ENCODE measurements at regions not wholly inside any gene's neighbourhood (a gene's known extent, or its start where the extent isn't known, plus 50 kb on each side); places are given as distances from the start of the nearest gene placed in this dataset.
"Not testable (repeated sequence)": the region's sequence is repeated elsewhere in the genome, so short reads cannot be mapped to it uniquely, and the experiment has no call there.

- DNase-seq = no peak
These were observed 494.6 kb upstream of the KLF6 start for GRCh38 chr10:4279655-4280054.

- no peak for DNase-seq
These were observed 493.2 kb upstream of the KLF6 start for GRCh38 chr10:4278186-4278585.

GRCh38 chr10:4276151-4276550 is 491.1 kb upstream of the KLF6 start:
- DNase-seq = no peak

- DNase-seq = not testable (repeated sequence)
These were observed 489.7 kb upstream of the KLF6 start for GRCh38 chr10:4274671-4275070.

GRCh38 chr10:4271193-4271592 is 486.2 kb upstream of the KLF6 start:
- DNase-seq = no peak

- DNase-seq = no peak
These were observed 485.1 kb upstream of the KLF6 start for GRCh38 chr10:4270116-4270515.

GRCh38 chr10:4268490-4268889 is 483.5 kb upstream of the KLF6 start:
- not testable (repeated sequence) for DNase-seq

- DNase-seq = no peak
These were observed 482.2 kb upstream of the KLF6 start for GRCh38 chr10:4267086-4267773.

GRCh38 chr10:4266416-4267085 is 481.5 kb upstream of the KLF6 start:
- DNase-seq = no peak

- no peak for DNase-seq
These were observed 481.0 kb upstream of the KLF6 start for GRCh38 chr10:4265964-4266363.

- no peak for DNase-seq
These were observed 479.3 kb upstream of the KLF6 start for GRCh38 chr10:4264209-4264865.

- DNase-seq = no peak
These were observed 478.6 kb upstream of the KLF6 start for GRCh38 chr10:4263601-4263921.

- DNase-seq = no peak
These were observed 478.0 kb upstream of the KLF6 start for GRCh38 chr10:4262870-4263600.

GRCh38 chr10:4262449-4262848 is 477.4 kb upstream of the KLF6 start:
- DNase-seq = no peak

GRCh38 chr10:4260483-4261124 is 475.6 kb upstream of the KLF6 start:
- DNase-seq = no peak

- DNase-seq = no peak
These were observed 473.0 kb upstream of the KLF6 start for GRCh38 chr10:4257939-4258465.

GRCh38 chr10:4256971-4257370 is 472.0 kb upstream of the KLF6 start:
- DNase-seq = no peak

- no peak for DNase-seq
These were observed 470.7 kb upstream of the KLF6 start for GRCh38 chr10:4255751-4256150.

GRCh38 chr10:4254101-4254994 is 469.3 kb upstream of the KLF6 start:
- DNase-seq = no peak

- no peak for DNase-seq
These were observed 467.7 kb upstream of the KLF6 start for GRCh38 chr10:4252701-4253100.

- DNase-seq = no peak
These were observed 465.5 kb upstream of the KLF6 start for GRCh38 chr10:4250587-4250887.
